ENCODE measurements at regions not wholly inside any gene's neighbourhood (a gene's known extent, or its start where the extent isn't known, plus 50 kb on each side); places are given as distances from the start of the nearest gene placed in this dataset.
A peak's percentile ranks its signal among the peaks of the same experiment; 100 is the strongest.

GRCh38 chr5:174837919-174838902 lies 113.8 kb downstream of the MSX2 start:
- Histone ChIP-seq H3K4me1 (ENCODE audit: control insufficient read depth, low read length) (no peaks in the 10 kb centered on the region), H3K27ac (ENCODE audit: low read depth, low read length) (no peak overlapping the region), H3K36me3 (ENCODE audit: control insufficient read depth, low read length) (no peaks in the 10 kb centered on the region), H3K4me2 (ENCODE audit: low read length) (no peak overlapping the region), H4K20me1 (ENCODE audit: control insufficient read depth, insufficient read depth, low read depth, low read length) (no peaks in the 10 kb centered on the region), H3K79me2 (ENCODE audit: control insufficient read depth, low read length) (no peaks in the 10 kb centered on the region), H3F3A (ENCODE audit: control insufficient read depth, insufficient read depth) (no peaks in the 10 kb centered on the region), H3K9me3 (ENCODE audit: control insufficient read depth, insufficient read depth, low read length) (no peaks in the 10 kb centered on the region), H3K4me3 (ENCODE audit: low read length) (no peak overlapping the region), H3K27me3 (ENCODE audit: control insufficient read depth, low read length) (no peaks in the 10 kb centered on the region), H3K9me2 (replicated peaks; ENCODE audit: control insufficient read depth, low read length) (no peaks in the 10 kb centered on the region)
- TF ChIP-seq CTCF (IDR thresholded peaks at IDR 0.05; ENCODE audit: low read depth, low read length, poor library complexity, severe bottlenecking), result peak; percentile 17
- TF ChIP-seq EZH2phosphoT487 (IDR thresholded peaks at IDR 0.05; ENCODE audit: borderline replicate concordance, low read length), result no peak

- no peaks in the 10 kb centered on the region for H3K4me1 ChIP-seq (ENCODE audit: control insufficient read depth, low read length)
- TF ChIP-seq EZH2phosphoT487 (IDR thresholded peaks at IDR 0.05; ENCODE audit: borderline replicate concordance, low read length) (no peak), CTCF (IDR thresholded peaks at IDR 0.05; ENCODE audit: low read depth, low read length, poor library complexity, severe bottlenecking) (no peak)
- H3K27ac ChIP-seq (ENCODE audit: low read depth, low read length), result no peak overlapping the region
- no peak overlapping the region for H3K4me3 ChIP-seq (ENCODE audit: low read length)
- H3K9me3 ChIP-seq (ENCODE audit: control insufficient read depth, insufficient read depth, low read length), result no peaks in the 10 kb centered on the region
- no peaks in the 10 kb centered on the region for H3K36me3 ChIP-seq (ENCODE audit: control insufficient read depth, low read length)
- H3K4me2 ChIP-seq (ENCODE audit: low read length), result no peak overlapping the region
- H3K79me2 ChIP-seq (ENCODE audit: control insufficient read depth, low read length), result no peaks in the 10 kb centered on the region
- no peaks in the 10 kb centered on the region for H4K20me1 ChIP-seq (ENCODE audit: control insufficient read depth, insufficient read depth, low read depth, low read length)
- no peaks in the 10 kb centered on the region for H3K27me3 ChIP-seq (ENCODE audit: control insufficient read depth, low read length)
- H3F3A ChIP-seq (ENCODE audit: control insufficient read depth, insufficient read depth), result no peaks in the 10 kb centered on the region
- no peaks in the 10 kb centered on the region for H3K9me2 ChIP-seq (replicated peaks; ENCODE audit: control insufficient read depth, low read length)
Measured at GRCh38 chr5:174834081-174834480, 109.7 kb downstream of the MSX2 start.

- Histone ChIP-seq H3K4me2 (ENCODE audit: low read length) (no peak overlapping the region), H3K27ac (ENCODE audit: low read depth, low read length) (no peak overlapping the region), H4K20me1 (ENCODE audit: control insufficient read depth, insufficient read depth, low read depth, low read length) (no peaks in the 10 kb centered on the region), H3K36me3 (ENCODE audit: control insufficient read depth, low read length) (no peaks in the 10 kb centered on the region), H3K27me3 (ENCODE audit: control insufficient read depth, low read length) (no peaks in the 10 kb centered on the region), H3K79me2 (ENCODE audit: control insufficient read depth, low read length) (no peaks in the 10 kb centered on the region), H3K9me3 (ENCODE audit: control insufficient read depth, insufficient read depth, low read length) (no peaks in the 10 kb centered on the region), H3K9me2 (replicated peaks; ENCODE audit: control insufficient read depth, low read length) (no peaks in the 10 kb centered on the region), H3F3A (ENCODE audit: control insufficient read depth, insufficient read depth) (no peaks in the 10 kb centered on the region), H3K4me1 (ENCODE audit: control insufficient read depth, low read length) (no peaks in the 10 kb centered on the region), H3K4me3 (ENCODE audit: low read length) (no peak overlapping the region)
- TF ChIP-seq CTCF (IDR thresholded peaks at IDR 0.05; ENCODE audit: low read depth, low read length, poor library complexity, severe bottlenecking), result no peak
- TF ChIP-seq EZH2phosphoT487 (IDR thresholded peaks at IDR 0.05; ENCODE audit: borderline replicate concordance, low read length), result no peak
Measured at GRCh38 chr5:174832811-174833210, 108.4 kb downstream of the MSX2 start.

All from DOHH2 (cell line).